ENCODE measurements at regions not wholly inside any gene's neighbourhood (a gene's known extent, or its start where the extent isn't known, plus 50 kb on each side); places are given as distances from the start of the nearest gene placed in this dataset.

DNA sequence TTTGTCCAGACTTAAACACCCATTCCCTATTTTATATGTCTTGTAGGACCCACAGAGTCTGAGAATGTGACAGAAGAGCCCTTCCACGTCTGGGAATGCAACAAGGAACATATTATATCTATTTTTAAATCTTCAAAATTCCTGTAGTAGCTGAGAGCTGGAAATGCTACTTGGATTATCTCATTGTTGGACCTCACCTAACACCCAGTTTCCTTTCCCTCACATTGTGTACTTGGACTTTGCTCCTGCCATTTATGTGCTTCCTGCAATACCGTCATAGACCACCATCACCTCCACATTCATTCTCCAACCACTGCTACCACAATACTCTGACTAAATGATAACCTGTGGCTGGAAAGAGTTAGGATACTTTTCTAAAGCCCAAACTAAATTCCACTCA lies 335.4 kb downstream of the COL12A1 start:
- DNase-seq: no peak
- no peaks in the 10 kb centered on the region for H3K79me2 ChIP-seq (ENCODE audit: low read length)
- H3K4me3 ChIP-seq (ENCODE audit: low read length): no peak overlapping the region
- H3K9me3 ChIP-seq (ENCODE audit: low read length): no peaks in the 10 kb centered on the region
- H3K4me2 ChIP-seq (ENCODE audit: low read depth, low read length, poor library complexity, severe bottlenecking): no peak overlapping the region
- no peaks in the 10 kb centered on the region for H4K20me1 ChIP-seq (ENCODE audit: insufficient read depth, low read depth, low read length)
- H2AFZ ChIP-seq (ENCODE audit: low read length): no peak overlapping the region
- H3K36me3 ChIP-seq (ENCODE audit: insufficient read depth, low read length): no peaks in the 10 kb centered on the region
- H3K9me2 ChIP-seq (replicated peaks; ENCODE audit: insufficient read depth, low read length): no peaks in the 10 kb centered on the region
- no peak overlapping the region for H3K9ac ChIP-seq (ENCODE audit: low read length)
- H3K27me3 ChIP-seq (ENCODE audit: low read length): no peaks in the 10 kb centered on the region
- no peaks in the 10 kb centered on the region for H3K4me1 ChIP-seq (ENCODE audit: low read length)
- no peak overlapping the region for H3K27ac ChIP-seq (ENCODE audit: low read length)

GRCh38 chr6:74867291-74867690 lies 338.6 kb downstream of the COL12A1 start:
- Histone ChIP-seq H3K27ac (ENCODE audit: low read length) (no peak overlapping the region), H2AFZ (ENCODE audit: low read length) (no peak overlapping the region), H3K79me2 (ENCODE audit: low read length) (no peaks in the 10 kb centered on the region), H3K9me3 (ENCODE audit: low read length) (no peaks in the 10 kb centered on the region), H3K9me2 (replicated peaks; ENCODE audit: insufficient read depth, low read length) (no peaks in the 10 kb centered on the region), H3K4me3 (ENCODE audit: low read length) (no peak overlapping the region), H3K27me3 (ENCODE audit: low read length) (no peaks in the 10 kb centered on the region), H4K20me1 (ENCODE audit: insufficient read depth, low read depth, low read length) (no peaks in the 10 kb centered on the region), H3K4me2 (ENCODE audit: low read depth, low read length, poor library complexity, severe bottlenecking) (no peak overlapping the region), H3K36me3 (ENCODE audit: insufficient read depth, low read length) (no peaks in the 10 kb centered on the region), H3K9ac (ENCODE audit: low read length) (no peak overlapping the region), H3K4me1 (ENCODE audit: low read length) (no peaks in the 10 kb centered on the region)
- DNase-seq: no peak

DNA sequence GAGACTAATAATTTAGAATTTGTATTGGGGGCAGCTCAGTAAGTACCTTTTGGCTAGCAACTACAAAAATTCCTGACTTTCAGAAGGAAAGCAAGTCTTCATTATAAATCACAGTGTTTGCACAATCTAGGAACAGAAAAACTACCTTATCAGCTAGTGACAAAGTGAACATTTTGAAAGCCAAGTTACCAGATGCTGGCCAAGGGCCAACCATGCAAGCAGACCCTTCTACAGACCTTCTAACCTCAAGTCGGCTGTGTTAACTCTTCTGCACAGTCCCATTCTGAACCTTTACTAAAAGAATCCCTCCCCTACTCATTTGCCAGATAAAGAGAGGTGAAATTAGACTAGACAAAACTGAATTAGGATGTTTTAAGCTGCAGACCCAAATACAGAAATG lies 341.9 kb downstream of the COL12A1 start:
- H2AFZ ChIP-seq (ENCODE audit: low read length): no peak overlapping the region
- DNase-seq: no peak
- no peak overlapping the region for H3K9ac ChIP-seq (ENCODE audit: low read length)
- no peaks in the 10 kb centered on the region for H3K27me3 ChIP-seq (ENCODE audit: low read length)
- no peaks in the 10 kb centered on the region for H3K4me1 ChIP-seq (ENCODE audit: low read length)
- no peak overlapping the region for H3K4me3 ChIP-seq (ENCODE audit: low read length)
- no peaks in the 10 kb centered on the region for H3K79me2 ChIP-seq (ENCODE audit: low read length)
- H3K9me3 ChIP-seq (ENCODE audit: low read length): no peaks in the 10 kb centered on the region
- no peaks in the 10 kb centered on the region for H3K36me3 ChIP-seq (ENCODE audit: insufficient read depth, low read length)
- H3K9me2 ChIP-seq (replicated peaks; ENCODE audit: insufficient read depth, low read length): no peaks in the 10 kb centered on the region
- H3K27ac ChIP-seq (ENCODE audit: low read length): no peak overlapping the region
- H4K20me1 ChIP-seq (ENCODE audit: insufficient read depth, low read depth, low read length): no peaks in the 10 kb centered on the region
- no peak overlapping the region for H3K4me2 ChIP-seq (ENCODE audit: low read depth, low read length, poor library complexity, severe bottlenecking)

- H3K9me2 ChIP-seq (replicated peaks; ENCODE audit: insufficient read depth, low read length): no peaks in the 10 kb centered on the region
- no peak for DNase-seq
Measured at GRCh38 chr6:74860456-74860855, 345.4 kb downstream of the COL12A1 start.

DNA sequence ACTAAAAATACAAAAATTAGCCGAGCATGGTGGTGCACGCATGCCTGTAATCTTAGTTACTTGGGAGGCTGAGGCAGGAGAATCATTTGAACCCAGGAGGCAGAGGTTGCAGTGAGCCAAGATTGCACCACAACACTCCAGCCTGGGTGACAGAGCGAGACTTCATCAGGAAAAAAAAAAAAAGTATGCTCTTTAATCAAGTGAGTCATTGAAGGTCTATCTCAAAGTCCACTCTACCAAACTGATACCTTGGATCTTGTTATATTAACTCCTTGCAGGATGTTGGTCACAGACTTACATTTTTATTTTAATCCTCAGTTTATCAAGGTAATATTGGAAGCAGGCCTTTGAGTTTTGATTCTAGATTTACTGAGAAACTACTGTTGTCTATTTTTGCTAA lies 348.7 kb downstream of the COL12A1 start:
- Histone ChIP-seq H3K9ac (ENCODE audit: low read length) (no peak overlapping the region), H3K9me3 (ENCODE audit: low read length) (no peaks in the 10 kb centered on the region), H3K9me2 (replicated peaks; ENCODE audit: insufficient read depth, low read length) (no peaks in the 10 kb centered on the region), H3K27me3 (ENCODE audit: low read length) (no peaks in the 10 kb centered on the region), H2AFZ (ENCODE audit: low read length) (no peak overlapping the region), H3K27ac (ENCODE audit: low read length) (no peak overlapping the region), H3K36me3 (ENCODE audit: insufficient read depth, low read length) (no peaks in the 10 kb centered on the region), H4K20me1 (ENCODE audit: insufficient read depth, low read depth, low read length) (no peaks in the 10 kb centered on the region), H3K4me1 (ENCODE audit: low read length) (no peaks in the 10 kb centered on the region), H3K4me2 (ENCODE audit: low read depth, low read length, poor library complexity, severe bottlenecking) (no peak overlapping the region), H3K4me3 (ENCODE audit: low read length) (no peak overlapping the region), H3K79me2 (ENCODE audit: low read length) (no peaks in the 10 kb centered on the region)
- DNase-seq: no peak

More at GRCh38 chr6:74860456-74860855, 345.4 kb downstream of the COL12A1 start:
- Histone ChIP-seq H3K4me2 (ENCODE audit: low read depth, low read length, poor library complexity, severe bottlenecking) (no peak overlapping the region), H3K9ac (ENCODE audit: low read length) (no peak overlapping the region), H3K36me3 (ENCODE audit: insufficient read depth, low read length) (no peaks in the 10 kb centered on the region), H3K4me1 (ENCODE audit: low read length) (no peaks in the 10 kb centered on the region), H3K9me3 (ENCODE audit: low read length) (no peaks in the 10 kb centered on the region), H3K4me3 (ENCODE audit: low read length) (no peak overlapping the region), H3K27me3 (ENCODE audit: low read length) (no peaks in the 10 kb centered on the region), H4K20me1 (ENCODE audit: insufficient read depth, low read depth, low read length) (no peaks in the 10 kb centered on the region), H2AFZ (ENCODE audit: low read length) (no peak overlapping the region), H3K79me2 (ENCODE audit: low read length) (no peaks in the 10 kb centered on the region), H3K27ac (ENCODE audit: low read length) (no peak overlapping the region)

GRCh38 chr6:74853991-74854390 lies 351.9 kb downstream of the COL12A1 start:
- H2AFZ ChIP-seq (ENCODE audit: low read length): no peak overlapping the region
- no peak overlapping the region for H3K9ac ChIP-seq (ENCODE audit: low read length)
- no peak overlapping the region for H3K4me2 ChIP-seq (ENCODE audit: low read depth, low read length, poor library complexity, severe bottlenecking)
- H3K9me2 ChIP-seq (replicated peaks; ENCODE audit: insufficient read depth, low read length): no peaks in the 10 kb centered on the region
- H3K9me3 ChIP-seq (ENCODE audit: low read length): no peaks in the 10 kb centered on the region
- H3K36me3 ChIP-seq (ENCODE audit: insufficient read depth, low read length): no peaks in the 10 kb centered on the region
- H4K20me1 ChIP-seq (ENCODE audit: insufficient read depth, low read depth, low read length): no peaks in the 10 kb centered on the region
- no peak overlapping the region for H3K27ac ChIP-seq (ENCODE audit: low read length)
- no peaks in the 10 kb centered on the region for H3K79me2 ChIP-seq (ENCODE audit: low read length)
- H3K4me1 ChIP-seq (ENCODE audit: low read length): no peaks in the 10 kb centered on the region
- H3K4me3 ChIP-seq (ENCODE audit: low read length): no peak overlapping the region
- DNase-seq: no peak
- H3K27me3 ChIP-seq (ENCODE audit: low read length): no peaks in the 10 kb centered on the region

DNA sequence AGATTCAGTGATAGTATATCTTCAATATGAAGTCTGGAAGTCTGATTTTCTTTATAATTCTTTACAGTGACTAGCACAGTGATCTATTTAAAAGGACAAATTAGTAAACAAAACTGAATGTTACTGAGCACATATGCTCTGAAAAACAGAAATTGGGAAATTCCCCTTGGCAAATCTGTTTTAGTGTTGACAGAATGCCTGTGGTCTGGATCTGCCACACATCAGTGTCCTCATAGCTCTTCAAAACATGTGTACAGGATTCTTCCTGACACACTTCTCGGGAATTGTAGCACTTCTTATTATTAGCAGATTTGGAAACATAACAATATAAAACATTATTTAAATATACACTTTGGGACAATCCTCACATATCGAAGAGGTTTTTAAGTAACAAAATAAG lies 354.3 kb downstream of the COL12A1 start:
- Histone ChIP-seq H3K4me1 (ENCODE audit: low read length) (no peaks in the 10 kb centered on the region), H3K27me3 (ENCODE audit: low read length) (no peaks in the 10 kb centered on the region), H4K20me1 (ENCODE audit: insufficient read depth, low read depth, low read length) (no peaks in the 10 kb centered on the region), H2AFZ (ENCODE audit: low read length) (no peak overlapping the region), H3K9me2 (replicated peaks; ENCODE audit: insufficient read depth, low read length) (no peaks in the 10 kb centered on the region), H3K4me3 (ENCODE audit: low read length) (no peak overlapping the region), H3K79me2 (ENCODE audit: low read length) (no peaks in the 10 kb centered on the region), H3K36me3 (ENCODE audit: insufficient read depth, low read length) (no peaks in the 10 kb centered on the region), H3K4me2 (ENCODE audit: low read depth, low read length, poor library complexity, severe bottlenecking) (no peak overlapping the region), H3K9me3 (ENCODE audit: low read length) (no peaks in the 10 kb centered on the region), H3K9ac (ENCODE audit: low read length) (no peak overlapping the region), H3K27ac (ENCODE audit: low read length) (no peak overlapping the region)
- no peak for DNase-seq

- H3K36me3 ChIP-seq (ENCODE audit: insufficient read depth, low read length): no peaks in the 10 kb centered on the region
- no peaks in the 10 kb centered on the region for H3K9me3 ChIP-seq (ENCODE audit: low read length)
- H3K4me2 ChIP-seq (ENCODE audit: low read depth, low read length, poor library complexity, severe bottlenecking): no peak overlapping the region
- no peaks in the 10 kb centered on the region for H3K27me3 ChIP-seq (ENCODE audit: low read length)
- H2AFZ ChIP-seq (ENCODE audit: low read length): no peak overlapping the region
- H3K4me1 ChIP-seq (ENCODE audit: low read length): no peaks in the 10 kb centered on the region
- H3K27ac ChIP-seq (ENCODE audit: low read length): no peak overlapping the region
- no peaks in the 10 kb centered on the region for H4K20me1 ChIP-seq (ENCODE audit: insufficient read depth, low read depth, low read length)
- no peak for DNase-seq
- H3K79me2 ChIP-seq (ENCODE audit: low read length): no peaks in the 10 kb centered on the region
- no peak overlapping the region for H3K4me3 ChIP-seq (ENCODE audit: low read length)
- H3K9ac ChIP-seq (ENCODE audit: low read length): no peak overlapping the region
- no peaks in the 10 kb centered on the region for H3K9me2 ChIP-seq (replicated peaks; ENCODE audit: insufficient read depth, low read length)
Measured at GRCh38 chr6:74840953-74841352, 364.9 kb downstream of the COL12A1 start.

DNA sequence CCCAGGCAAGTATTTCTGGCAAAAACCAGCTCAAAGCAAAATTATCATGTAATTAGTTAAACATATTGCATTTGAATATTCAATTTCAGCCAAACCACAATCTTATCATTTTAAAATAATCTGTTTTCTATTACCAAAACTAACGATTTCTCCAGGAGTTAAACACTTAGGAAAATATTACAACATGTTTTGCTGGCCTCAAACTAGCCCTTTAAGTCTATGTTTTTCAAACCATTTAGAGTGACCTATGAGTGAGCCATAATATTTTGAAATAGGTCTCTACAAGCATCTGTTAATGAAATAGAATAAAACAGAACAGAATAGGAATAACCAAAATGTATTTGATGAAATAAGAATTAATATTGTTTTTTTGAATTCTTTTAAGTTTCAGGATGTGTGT lies 370.9 kb downstream of the COL12A1 start:
- no peak for DNase-seq
- H3K4me3 ChIP-seq (ENCODE audit: low read length): no peak overlapping the region

More for the DNA sequence above, 370.9 kb downstream of the COL12A1 start:
- Histone ChIP-seq H3K27ac (ENCODE audit: low read length) (no peak overlapping the region), H3K27me3 (ENCODE audit: low read length) (no peaks in the 10 kb centered on the region), H3K4me2 (ENCODE audit: low read depth, low read length, poor library complexity, severe bottlenecking) (no peak overlapping the region), H3K4me1 (ENCODE audit: low read length) (no peaks in the 10 kb centered on the region), H3K9me3 (ENCODE audit: low read length) (no peaks in the 10 kb centered on the region), H3K36me3 (ENCODE audit: insufficient read depth, low read length) (no peaks in the 10 kb centered on the region), H3K79me2 (ENCODE audit: low read length) (no peaks in the 10 kb centered on the region), H3K9ac (ENCODE audit: low read length) (no peak overlapping the region), H4K20me1 (ENCODE audit: insufficient read depth, low read depth, low read length) (no peaks in the 10 kb centered on the region), H2AFZ (ENCODE audit: low read length) (no peak overlapping the region), H3K9me2 (replicated peaks; ENCODE audit: insufficient read depth, low read length) (no peaks in the 10 kb centered on the region)

Data from Karpas-422 (cell line).